ENCODE measurements at regions not wholly inside any gene's neighbourhood (a gene's known extent, or its start where the extent isn't known, plus 50 kb on each side); places are given as distances from the start of the nearest gene placed in this dataset.
"Not testable (repeated sequence)": the region's sequence is repeated elsewhere in the genome, so short reads cannot be mapped to it uniquely, and the experiment has no call there.

DNA sequence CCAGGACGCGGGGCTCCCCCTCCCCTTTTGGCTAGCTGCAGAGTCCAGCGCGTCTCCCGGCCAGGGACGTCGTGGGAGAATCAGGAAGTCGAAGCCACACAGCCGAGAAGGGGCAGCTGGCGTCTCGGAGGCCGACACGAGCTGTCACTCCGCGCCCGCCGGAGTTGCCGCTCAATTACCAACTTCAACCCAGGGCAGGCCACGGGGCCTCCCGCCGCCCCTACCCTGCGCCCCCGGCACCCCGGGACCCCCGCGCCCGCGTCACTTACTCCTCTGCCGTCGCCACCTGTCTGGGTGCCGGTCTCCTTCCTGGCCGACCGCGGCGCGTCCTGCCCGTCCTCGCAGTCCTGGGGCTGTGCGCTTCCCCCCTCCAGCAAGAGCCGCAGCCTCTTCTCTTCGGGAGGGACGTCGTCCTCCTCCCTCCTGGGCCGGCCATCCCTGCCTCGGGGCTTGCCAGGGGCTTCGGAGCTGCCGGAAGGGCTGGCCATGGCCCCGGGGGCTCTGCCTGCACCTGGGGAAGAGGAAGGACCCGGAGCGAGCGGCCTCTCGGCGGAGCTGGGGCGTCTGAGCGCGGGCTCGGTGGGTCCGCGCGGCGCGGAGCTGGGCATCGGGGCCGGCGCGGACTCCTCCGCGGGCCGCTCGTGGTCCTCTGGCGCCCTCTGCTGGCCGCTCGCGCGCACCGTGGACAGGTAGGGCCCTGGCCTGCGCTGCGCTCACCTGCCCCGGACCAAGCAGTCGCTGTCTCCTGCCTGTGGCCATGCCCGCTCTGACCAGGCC is 65.6 kb upstream of the CLEC6A start:
- DNase-seq (ENCODE audit: low spot score): peak; percentile 90

DNA sequence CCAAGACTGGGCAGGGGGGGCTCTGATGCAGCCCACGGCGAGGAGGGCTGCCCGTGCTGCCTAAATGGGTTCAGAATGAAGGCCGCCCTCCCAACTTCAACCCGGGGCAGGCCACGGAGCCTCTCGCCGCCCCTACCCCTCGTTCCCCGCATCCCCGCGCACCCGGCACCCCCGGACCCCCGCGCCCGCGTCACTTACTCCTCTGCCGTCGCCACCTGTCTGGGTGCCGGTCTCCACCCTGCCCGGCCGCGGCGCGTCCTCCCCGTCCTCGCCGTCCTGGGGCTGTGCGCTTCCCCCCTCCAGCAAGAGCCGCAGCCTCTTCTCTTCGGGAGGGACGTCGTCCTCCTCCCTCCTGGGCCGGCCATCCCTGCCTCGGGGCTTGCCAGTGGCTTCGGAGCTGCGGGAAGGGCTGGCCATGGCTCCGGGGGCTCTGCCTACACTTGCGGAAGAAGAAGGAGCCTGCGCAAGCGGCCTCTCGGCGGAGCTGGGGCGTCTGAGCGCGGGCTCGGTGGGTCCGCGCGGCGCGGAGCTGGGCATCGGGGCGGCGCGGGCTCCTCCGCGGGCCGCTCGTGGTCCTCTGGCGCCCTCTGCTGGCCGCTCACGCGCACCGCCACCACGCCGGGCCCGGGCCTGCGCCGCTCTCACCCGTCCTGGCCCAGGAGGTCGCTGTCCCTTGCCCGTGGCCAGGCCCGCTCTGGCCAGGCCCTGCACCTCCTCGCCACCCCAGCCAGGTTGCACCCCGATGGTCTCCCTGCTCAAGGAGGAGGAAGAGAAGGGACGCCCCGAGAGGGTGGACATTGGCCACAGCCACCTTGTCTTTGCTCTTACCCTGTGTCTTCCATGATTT is 59.3 kb upstream of the CLEC6A start:
- peak; percentile 94 for DNase-seq (ENCODE audit: low spot score)

DNA sequence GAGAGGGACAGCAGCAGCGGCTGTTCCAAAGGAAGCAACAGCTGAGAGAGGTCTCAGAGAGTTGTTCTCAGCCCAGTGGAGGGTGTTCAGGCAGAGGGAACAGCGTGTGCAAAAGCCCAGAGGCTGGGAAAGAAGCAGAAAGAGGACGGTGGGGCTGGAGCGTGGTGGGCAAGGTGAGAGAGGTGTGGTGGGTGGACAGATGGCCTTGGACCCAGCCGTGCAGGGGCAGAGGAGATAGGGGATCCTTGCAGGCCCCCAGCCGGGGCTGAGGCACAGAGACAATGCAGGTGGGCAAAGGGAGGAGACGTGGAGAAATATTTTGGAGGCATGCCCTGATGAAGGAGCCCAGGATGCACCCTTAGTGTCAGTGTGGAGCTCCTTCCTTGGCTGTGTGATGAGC is 58.4 kb upstream of the CLEC6A start:
- peak; percentile 59 for DNase-seq (ENCODE audit: low spot score)

DNA sequence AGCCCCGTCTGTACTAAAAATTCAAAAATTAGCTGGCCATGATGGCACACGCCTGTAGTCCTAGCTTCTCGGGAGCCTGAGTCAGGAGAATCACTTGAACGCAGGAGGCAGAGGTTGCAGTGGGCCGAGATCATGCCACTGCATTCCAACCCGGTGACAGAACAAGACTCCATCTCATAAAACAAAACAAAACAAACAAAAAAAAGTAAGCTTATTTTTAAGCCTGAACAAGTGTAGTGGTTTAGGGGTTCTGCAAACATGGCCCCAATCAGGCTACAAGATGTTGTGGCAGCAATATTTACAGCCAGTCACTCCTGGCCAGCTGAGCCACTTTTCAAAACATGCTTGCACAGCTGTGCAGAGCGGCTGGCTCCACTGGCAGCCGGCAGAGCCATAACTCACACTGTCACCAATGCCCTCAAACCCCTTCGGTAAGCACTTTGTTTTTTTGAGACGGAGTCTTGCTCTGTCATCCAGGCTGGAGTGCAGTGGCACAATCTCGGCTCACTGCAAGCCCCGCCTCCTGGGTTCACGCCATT is 56.2 kb upstream of the CLEC6A start:
- not testable (repeated sequence) for DNase-seq (ENCODE audit: low spot score)

DNA sequence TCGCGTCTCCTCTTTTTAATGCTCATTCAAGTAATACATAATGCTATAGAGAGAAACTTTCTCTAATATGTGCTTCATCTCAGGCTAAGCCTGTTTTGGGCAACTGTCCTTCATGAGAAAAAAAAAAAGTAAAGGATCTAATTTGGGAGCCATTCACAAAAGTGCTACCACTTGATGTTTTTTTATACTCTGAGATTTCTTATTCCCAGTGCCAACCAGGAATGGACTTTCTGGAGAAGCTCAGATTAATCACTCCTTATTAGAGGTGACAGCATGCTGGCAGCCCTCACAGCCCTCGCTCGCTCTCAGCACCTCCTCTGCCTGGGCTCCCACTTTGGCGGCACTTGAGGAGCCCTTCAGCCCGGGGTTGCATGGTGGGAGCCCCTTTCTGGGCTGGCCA is 51.9 kb upstream of the CLEC6A start:
- DNase-seq (ENCODE audit: low spot score): not testable (repeated sequence)

DNA sequence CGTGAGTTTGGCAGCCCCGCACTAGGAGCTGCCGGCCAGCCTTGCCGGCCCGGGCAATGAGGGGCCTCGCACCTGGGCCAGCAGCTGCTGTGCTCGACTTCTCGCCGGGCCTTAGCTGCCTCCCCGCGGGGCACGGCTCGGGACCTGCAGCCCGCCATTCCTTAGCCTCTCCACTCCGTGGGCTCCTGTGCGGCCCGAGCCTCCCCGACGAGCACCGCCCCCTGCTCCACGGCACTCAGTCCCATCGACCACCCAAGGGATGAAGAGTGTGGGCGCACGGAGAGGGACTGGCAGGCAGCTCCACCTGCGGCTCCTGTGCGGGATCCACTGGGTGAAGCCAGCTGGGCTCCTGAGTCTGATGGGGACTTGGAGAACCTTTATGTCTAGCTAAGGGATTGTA is 51.4 kb upstream of the CLEC6A start:
- DNase-seq (ENCODE audit: low spot score): peak; percentile 80
